K562 (cell line): ENCODE measurements at regions not wholly inside any gene's neighbourhood (a gene's known extent, or its start where the extent isn't known, plus 50 kb on each side); places are given as distances from the start of the nearest gene placed in this dataset.

Source experiments
- CCAR2 ChIP-seq: fragments of 200-400 bp; formaldehyde crosslinking; IDR thresholded peaks from 2 replicates; pipeline ENCODE4 v1.6.1; 2017; ENCODE audit warnings: mild to moderate bottlenecking, low read depth, low read length
- DDX20 ChIP-seq: fragments of 450-650 bp; IDR thresholded peaks from 2 replicates; pipeline ENCODE4 v1.6.1; 2016; ENCODE audit warnings: missing genetic modification characterization, low read depth, mild to moderate bottlenecking, missing compliant biosample characterization, moderate library complexity
- KDM1A ChIP-seq, 2 experiments: fragments of 450-650 bp; IDR thresholded peaks; 2 replicates each; pipeline ENCODE4 v1.6.1; 2016; ENCODE audit warnings: mild to moderate bottlenecking in 2 of 2
- MTA1 ChIP-seq: fragments of 450-650 bp; IDR thresholded peaks from 2 replicates; pipeline ENCODE4 v1.6.1; 2017; ENCODE audit warnings: borderline replicate concordance
- POLR2AphosphoS5 ChIP-seq: IDR thresholded peaks from 2 replicates; pipeline ENCODE4 v1.6.1; 2011; ENCODE audit warnings: mild to moderate bottlenecking, low read depth, low read length, moderate library complexity; ENCODE audit not compliant: control insufficient read depth, insufficient read depth
- RFX5 ChIP-seq: IDR thresholded peaks from 2 replicates; pipeline ENCODE4 v1.6.1; 2011; ENCODE audit warnings: low read depth, mild to moderate bottlenecking, improper control_type of control experiment, low read length
- ZNF311 ChIP-seq: fragments of 250-450 bp; sonication (Bioruptor Pico); IDR thresholded peaks from 2 replicates; pipeline ENCODE4 v1.4.0; 2020; ENCODE audit warnings: mild to moderate bottlenecking, moderate library complexity
- TF ChIP-seq, protein P1 (sequence below), 2 experiments: IDR thresholded peaks; 2 replicates each; pipeline ENCODE4 v1.6.1; 2012; ENCODE audit warnings: improper control_type of control experiment in 2 of 2, low read depth in 2 of 2, low read length in 2 of 2, borderline replicate concordance in 1 of 2
- TF ChIP-seq, protein P2 (sequence below), 2 experiments: fragments of 450-650 bp; IDR thresholded peaks; 2 replicates each; pipeline ENCODE4 v1.6.1; 2016

- TF ChIP-seq POLR2AphosphoS5 (no peak), MTA1 (no peak), CCAR2 (no peak), ZNF311 (CRISPR knock-in tag) (no peak), RFX5 (no peak), DDX20 (no peak), KDM1A (IDR thresholded peaks at IDR 0.05) (no peak)
- TF ChIP-seq, protein P1, sequence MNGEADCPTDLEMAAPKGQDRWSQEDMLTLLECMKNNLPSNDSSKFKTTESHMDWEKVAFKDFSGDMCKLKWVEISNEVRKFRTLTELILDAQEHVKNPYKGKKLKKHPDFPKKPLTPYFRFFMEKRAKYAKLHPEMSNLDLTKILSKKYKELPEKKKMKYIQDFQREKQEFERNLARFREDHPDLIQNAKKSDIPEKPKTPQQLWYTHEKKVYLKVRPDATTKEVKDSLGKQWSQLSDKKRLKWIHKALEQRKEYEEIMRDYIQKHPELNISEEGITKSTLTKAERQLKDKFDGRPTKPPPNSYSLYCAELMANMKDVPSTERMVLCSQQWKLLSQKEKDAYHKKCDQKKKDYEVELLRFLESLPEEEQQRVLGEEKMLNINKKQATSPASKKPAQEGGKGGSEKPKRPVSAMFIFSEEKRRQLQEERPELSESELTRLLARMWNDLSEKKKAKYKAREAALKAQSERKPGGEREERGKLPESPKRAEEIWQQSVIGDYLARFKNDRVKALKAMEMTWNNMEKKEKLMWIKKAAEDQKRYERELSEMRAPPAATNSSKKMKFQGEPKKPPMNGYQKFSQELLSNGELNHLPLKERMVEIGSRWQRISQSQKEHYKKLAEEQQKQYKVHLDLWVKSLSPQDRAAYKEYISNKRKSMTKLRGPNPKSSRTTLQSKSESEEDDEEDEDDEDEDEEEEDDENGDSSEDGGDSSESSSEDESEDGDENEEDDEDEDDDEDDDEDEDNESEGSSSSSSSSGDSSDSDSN (IDR thresholded peaks at IDR 0.05; ENCODE audit: borderline replicate concordance in 1 of 2, low read depth in 2 of 2, low read length in 2 of 2) = no peak
- TF ChIP-seq, protein P2, sequence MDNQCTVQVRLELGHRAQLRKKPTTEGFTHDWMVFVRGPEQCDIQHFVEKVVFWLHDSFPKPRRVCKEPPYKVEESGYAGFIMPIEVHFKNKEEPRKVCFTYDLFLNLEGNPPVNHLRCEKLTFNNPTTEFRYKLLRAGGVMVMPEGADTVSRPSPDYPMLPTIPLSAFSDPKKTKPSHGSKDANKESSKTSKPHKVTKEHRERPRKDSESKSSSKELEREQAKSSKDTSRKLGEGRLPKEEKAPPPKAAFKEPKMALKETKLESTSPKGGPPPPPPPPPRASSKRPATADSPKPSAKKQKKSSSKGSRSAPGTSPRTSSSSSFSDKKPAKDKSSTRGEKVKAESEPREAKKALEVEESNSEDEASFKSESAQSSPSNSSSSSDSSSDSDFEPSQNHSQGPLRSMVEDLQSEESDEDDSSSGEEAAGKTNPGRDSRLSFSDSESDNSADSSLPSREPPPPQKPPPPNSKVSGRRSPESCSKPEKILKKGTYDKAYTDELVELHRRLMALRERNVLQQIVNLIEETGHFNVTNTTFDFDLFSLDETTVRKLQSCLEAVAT (IDR thresholded peaks at IDR 0.05) = no peak
Measured at GRCh38 chr7:97293031-97293430, 175.5 kb downstream of the SDHAF3 start.
